CD4-positive, alpha-beta T cell treated with Interleukin-12 subunit alpha and Interleukin-12 subunit beta, for 1 hour (primary cell): ENCODE measurements at regions not wholly inside any gene's neighbourhood (a gene's known extent, or its start where the extent isn't known, plus 50 kb on each side); places are given as distances from the start of the nearest gene placed in this dataset.

Experiments used
- DNase-seq: peaks from one replicate; pipeline ENCODE4 v3.0.0-alpha.2; 2020

DNA sequence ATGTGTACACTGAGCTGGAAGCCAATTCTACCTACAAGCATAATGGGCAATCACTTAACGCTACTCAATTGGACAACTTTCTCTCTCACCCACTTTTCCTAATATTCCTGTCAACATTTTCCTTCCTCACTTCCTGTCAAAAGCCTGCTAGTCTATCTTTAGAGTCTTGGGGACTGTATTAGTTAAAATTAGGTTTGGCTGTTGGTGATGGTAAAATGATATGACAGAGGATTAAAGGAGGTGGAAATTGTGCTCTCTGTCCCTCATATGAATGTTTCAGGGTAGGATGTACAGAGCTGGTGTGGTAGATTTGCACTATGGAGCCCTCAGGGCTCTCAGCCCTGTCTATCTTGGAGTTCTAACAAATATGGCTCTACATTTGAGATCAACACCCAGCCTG lies 129.7 kb downstream of the CEP57L1 start:
- no peak for DNase-seq

DNA sequence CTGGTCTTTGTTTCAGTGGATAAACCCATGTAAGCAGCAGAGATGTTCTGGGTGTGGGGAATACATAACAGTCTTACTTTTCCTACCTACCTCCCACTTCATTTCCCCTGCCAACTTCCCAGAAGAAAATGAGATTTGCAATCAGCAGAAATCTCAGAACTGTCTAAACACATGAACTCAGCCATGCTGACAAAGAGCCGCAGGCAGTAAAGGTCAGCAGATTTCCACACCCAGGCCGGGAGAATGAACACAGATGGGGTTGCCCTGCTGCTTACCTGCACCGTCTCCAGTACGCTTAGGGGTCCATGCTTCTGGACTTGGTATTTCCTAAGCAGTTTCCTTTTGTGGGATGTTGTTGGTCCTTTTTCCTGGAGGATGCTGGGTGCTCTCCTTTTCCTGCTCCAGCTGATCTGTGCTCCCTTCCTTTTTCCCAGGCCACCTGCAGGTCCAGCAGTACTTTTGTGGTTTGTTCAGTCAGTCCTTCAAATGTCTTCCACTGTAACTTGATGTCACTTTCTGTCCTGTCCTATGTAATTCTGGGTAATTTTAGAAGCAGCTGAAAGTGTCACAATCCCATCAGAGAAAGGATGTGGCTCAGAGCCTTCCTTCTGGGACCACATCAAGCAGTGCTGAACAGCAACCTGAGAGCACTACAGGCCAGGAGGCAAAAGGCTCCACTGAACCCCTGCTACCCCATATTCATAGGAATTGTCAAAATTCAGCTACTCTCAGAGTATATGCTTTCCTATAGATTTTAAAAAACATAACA lies 129.0 kb downstream of the CEP57L1 start:
- DNase-seq, result no peak

DNA sequence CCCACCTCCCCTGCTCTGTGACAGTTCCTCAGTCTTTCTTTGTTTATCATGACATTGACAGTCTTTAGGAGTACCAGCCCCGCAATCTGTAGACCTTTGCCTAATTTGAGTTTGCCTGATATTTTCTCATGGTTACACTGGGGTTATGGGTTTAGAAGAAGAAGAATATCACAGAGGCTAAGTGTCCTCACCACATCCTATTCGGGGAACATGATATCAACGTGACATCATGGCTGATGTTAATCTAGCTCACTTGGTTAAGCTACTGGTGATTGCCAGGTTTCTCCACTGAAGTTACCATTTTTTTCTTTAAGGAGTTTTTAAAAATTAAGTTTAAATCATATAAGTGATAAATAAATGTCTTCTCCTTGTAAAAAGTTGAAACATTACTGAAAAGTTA lies 127.5 kb downstream of the CEP57L1 start:
- DNase-seq, result no peak

DNA sequence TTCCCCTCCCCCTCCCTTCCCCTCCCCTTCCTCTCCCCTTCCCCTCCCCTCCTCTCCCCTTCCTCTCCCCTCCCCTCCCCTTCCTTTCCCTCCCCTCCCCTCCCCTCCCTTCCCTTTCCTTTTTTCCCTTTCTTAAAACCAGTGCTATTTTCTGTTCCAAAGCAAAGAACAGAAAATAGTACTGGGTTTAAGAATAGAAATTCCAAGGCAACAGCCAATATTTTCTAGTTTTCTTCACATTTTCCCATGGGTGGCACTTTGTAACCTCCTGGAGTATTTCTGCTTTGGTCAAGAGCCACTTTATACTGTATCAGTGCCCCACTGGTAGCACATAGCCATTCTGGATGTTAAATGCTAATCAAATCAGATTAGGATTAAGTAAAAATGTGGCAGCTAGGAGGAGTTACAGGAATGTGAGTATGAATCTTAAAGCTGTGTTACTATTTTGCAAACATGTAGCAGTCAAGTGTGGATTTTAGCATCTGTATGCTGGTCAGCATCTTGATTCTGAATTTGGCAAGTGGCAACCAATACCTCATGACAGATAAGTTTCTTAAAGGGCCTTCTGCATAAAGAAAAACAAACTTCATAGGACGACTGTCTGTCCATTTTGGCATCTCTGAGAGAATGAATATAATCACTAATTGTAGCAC lies 126.4 kb downstream of the CEP57L1 start:
- DNase-seq, result no peak
